ENCODE measurements at regions not wholly inside any gene's neighbourhood (a gene's known extent, or its start where the extent isn't known, plus 50 kb on each side); places are given as distances from the start of the nearest gene placed in this dataset.
"Not testable (repeated sequence)": the region's sequence is repeated elsewhere in the genome, so short reads cannot be mapped to it uniquely, and the experiment has no call there.

DNA sequence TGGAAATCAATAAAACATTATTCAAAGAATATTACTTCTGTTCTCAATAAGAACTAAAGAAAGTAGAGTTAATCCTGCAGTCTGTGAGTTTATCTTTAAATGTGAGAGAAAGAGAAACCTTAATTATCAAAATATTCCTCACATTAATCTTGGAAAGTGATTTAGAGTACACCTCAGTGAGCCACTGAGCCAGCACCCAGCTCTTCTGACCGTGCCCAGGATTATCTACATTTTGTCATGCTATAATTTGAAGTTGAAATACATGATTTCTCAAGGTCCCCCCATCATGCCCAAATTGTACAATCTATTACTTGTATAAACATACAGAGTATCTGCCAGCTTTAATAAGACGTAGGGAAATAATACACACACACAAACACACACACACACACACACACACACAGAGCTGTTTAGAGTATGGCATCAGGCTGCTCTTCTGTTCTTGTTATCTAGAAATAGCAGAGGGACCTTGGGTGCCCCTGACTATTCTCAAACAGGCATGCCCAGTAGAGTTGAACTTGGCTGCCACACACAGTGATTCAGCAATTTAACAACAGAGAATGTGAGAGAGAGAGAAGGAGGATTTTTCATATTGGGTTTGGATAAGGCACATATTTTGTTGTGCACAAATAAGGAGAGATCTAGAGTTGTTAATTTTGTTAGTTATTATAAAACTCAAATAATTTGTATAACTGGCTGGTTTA, 74.4 kb downstream of the P2RY1 start:
- H3K4me3 ChIP-seq (ENCODE audit: low read depth, low read length): no peak overlapping the region
- FAIRE-seq (no peak), DNase-seq (ENCODE audit: low read depth) (peak; percentile 35)
- TF ChIP-seq, protein P1, sequence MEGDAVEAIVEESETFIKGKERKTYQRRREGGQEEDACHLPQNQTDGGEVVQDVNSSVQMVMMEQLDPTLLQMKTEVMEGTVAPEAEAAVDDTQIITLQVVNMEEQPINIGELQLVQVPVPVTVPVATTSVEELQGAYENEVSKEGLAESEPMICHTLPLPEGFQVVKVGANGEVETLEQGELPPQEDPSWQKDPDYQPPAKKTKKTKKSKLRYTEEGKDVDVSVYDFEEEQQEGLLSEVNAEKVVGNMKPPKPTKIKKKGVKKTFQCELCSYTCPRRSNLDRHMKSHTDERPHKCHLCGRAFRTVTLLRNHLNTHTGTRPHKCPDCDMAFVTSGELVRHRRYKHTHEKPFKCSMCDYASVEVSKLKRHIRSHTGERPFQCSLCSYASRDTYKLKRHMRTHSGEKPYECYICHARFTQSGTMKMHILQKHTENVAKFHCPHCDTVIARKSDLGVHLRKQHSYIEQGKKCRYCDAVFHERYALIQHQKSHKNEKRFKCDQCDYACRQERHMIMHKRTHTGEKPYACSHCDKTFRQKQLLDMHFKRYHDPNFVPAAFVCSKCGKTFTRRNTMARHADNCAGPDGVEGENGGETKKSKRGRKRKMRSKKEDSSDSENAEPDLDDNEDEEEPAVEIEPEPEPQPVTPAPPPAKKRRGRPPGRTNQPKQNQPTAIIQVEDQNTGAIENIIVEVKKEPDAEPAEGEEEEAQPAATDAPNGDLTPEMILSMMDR (IDR thresholded peaks at IDR 0.05; ENCODE audit: insufficient read depth, low read length, severe bottlenecking): no peak
- H3K36me3 ChIP-seq (ENCODE audit: control insufficient read depth, insufficient read depth, low read length): no peaks in the 10 kb centered on the region
- H3K27me3 ChIP-seq (ENCODE audit: control insufficient read depth, insufficient read depth, low read length): no peaks in the 10 kb centered on the region

GRCh38 chr3:152910211-152910610, 75.3 kb downstream of the P2RY1 start:
- FAIRE-seq (no peak), DNase-seq (ENCODE audit: low read depth) (peak; percentile 15)
- no peak overlapping the region for H3K4me3 ChIP-seq (ENCODE audit: low read depth, low read length)
- no peaks in the 10 kb centered on the region for H3K27me3 ChIP-seq (ENCODE audit: control insufficient read depth, insufficient read depth, low read length)
- H3K36me3 ChIP-seq (ENCODE audit: control insufficient read depth, insufficient read depth, low read length): no peaks in the 10 kb centered on the region
- TF ChIP-seq, protein P1 (IDR thresholded peaks at IDR 0.05; ENCODE audit: insufficient read depth, low read length, severe bottlenecking): peak; percentile 30

DNA sequence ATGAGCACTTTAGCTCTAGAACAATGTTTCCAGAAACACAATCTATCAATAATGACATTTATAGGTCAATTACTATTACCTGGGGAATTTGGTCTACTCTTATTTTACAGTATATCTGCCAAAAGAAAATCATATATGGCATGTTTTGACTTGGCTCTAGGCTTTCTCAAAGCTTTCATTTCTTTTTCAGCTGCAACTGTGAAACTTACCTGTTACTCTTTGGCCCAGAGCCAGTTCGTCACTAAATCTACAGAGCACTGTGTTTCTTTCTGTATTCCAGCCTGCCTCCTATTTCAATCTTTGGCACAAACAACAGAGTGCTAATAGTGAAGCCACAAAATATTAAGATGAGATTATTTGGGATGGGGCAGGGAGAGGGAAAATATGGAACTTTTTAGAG, 76.0 kb downstream of the P2RY1 start:
- FAIRE-seq: no peak
- TF ChIP-seq, protein P1 (IDR thresholded peaks at IDR 0.05; ENCODE audit: insufficient read depth, low read length, severe bottlenecking): no peak
- Histone ChIP-seq H3K4me3 (ENCODE audit: low read depth, low read length) (no peak overlapping the region), H3K27me3 (ENCODE audit: control insufficient read depth, insufficient read depth, low read length) (no peaks in the 10 kb centered on the region), H3K36me3 (ENCODE audit: control insufficient read depth, insufficient read depth, low read length) (no peaks in the 10 kb centered on the region)
- peak; percentile 16 for DNase-seq (ENCODE audit: low read depth)

GRCh38 chr3:152914743-152915142, 79.8 kb downstream of the P2RY1 start:
- DNase-seq (ENCODE audit: low read depth); H3K36me3 ChIP-seq (ENCODE audit: control insufficient read depth, insufficient read depth, low read length); H3K4me3 ChIP-seq (ENCODE audit: low read depth, low read length); FAIRE-seq; H3K27me3 ChIP-seq (ENCODE audit: control insufficient read depth, insufficient read depth, low read length): not testable (repeated sequence)

DNA sequence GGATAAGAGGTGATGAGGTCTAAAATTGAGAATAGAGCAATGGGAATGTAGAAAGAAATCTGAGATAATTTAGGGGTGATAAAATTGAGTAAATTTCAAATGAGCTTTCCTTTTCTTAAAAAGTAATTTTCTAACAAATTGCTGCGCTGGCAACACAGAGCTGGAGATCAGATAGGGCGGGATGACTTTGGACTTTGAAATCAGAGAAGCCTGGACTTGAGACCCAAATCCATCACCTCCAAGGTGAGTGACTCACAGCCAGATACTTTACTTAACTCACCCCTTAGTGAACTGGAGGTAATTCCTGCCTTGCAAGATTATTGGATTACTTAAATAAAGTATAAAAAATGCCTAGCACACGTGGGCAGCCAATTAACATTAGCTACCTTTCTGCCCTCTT, 80.8 kb downstream of the P2RY1 start:
- Histone ChIP-seq H3K27me3 (ENCODE audit: control insufficient read depth, insufficient read depth, low read length) (no peaks in the 10 kb centered on the region), H3K36me3 (ENCODE audit: control insufficient read depth, insufficient read depth, low read length) (no peaks in the 10 kb centered on the region), H3K4me3 (ENCODE audit: low read depth, low read length) (no peak overlapping the region)
- TF ChIP-seq, protein P1 (IDR thresholded peaks at IDR 0.05; ENCODE audit: insufficient read depth, low read length, severe bottlenecking): no peak
- DNase-seq (ENCODE audit: low read depth) (peak; percentile 48), FAIRE-seq (no peak)

- TF ChIP-seq, protein P1 (IDR thresholded peaks at IDR 0.05; ENCODE audit: insufficient read depth, low read length, severe bottlenecking): no peak
- H3K27me3 ChIP-seq (ENCODE audit: control insufficient read depth, insufficient read depth, low read length): no peaks in the 10 kb centered on the region
- FAIRE-seq (no peak), DNase-seq (ENCODE audit: low read depth) (no peak)
- no peak overlapping the region for H3K4me3 ChIP-seq (ENCODE audit: low read depth, low read length)
- H3K36me3 ChIP-seq (ENCODE audit: control insufficient read depth, insufficient read depth, low read length): no peaks in the 10 kb centered on the region
Measured at GRCh38 chr3:152916753-152917279, 81.9 kb downstream of the P2RY1 start.

Data from bronchial epithelial cell (primary cell).